ENCODE measurements at regions not wholly inside any gene's neighbourhood (a gene's known extent, or its start where the extent isn't known, plus 50 kb on each side); places are given as distances from the start of the nearest gene placed in this dataset.
A peak's percentile ranks its signal among the peaks of the same experiment; 100 is the strongest.

- intact Hi-C loops (cut with micrococcal nuclease; ENCODE audit: unreplicated experiment), result no loop called here
- Histone ChIP-seq H3K27ac (no peak overlapping the region), H3K27me3 (ENCODE audit: insufficient read depth, low read depth) (no peaks in the 10 kb centered on the region), H3K79me2 (ENCODE audit: low read depth) (no peaks in the 10 kb centered on the region), H3K9me2 (ENCODE audit: insufficient read depth) (no peaks in the 10 kb centered on the region), H3K4me1 (replicated peaks; ENCODE audit: insufficient read depth) (peaks cover 16% of the 10 kb centered on the region; the same call in 1 of the 2 replicates), H2AFZ (no peak overlapping the region), H4K20me1 (ENCODE audit: insufficient read depth) (no peaks in the 10 kb centered on the region), H3F3A (ENCODE audit: insufficient read depth, low read depth) (no peaks in the 10 kb centered on the region), H3K4me2 (no peak overlapping the region), H3K4me3 (no peak overlapping the region), H3K9me3 (ENCODE audit: insufficient read depth, low read depth) (no peaks in the 10 kb centered on the region), H3K36me3 (ENCODE audit: low read depth) (no peaks in the 10 kb centered on the region)
- DNase-seq, result no peak
- CTCF ChIA-PET, result no interaction called here
- POLR2A ChIA-PET (ENCODE audit: unreplicated experiment), result no interaction called here
- TF ChIP-seq EZH2 (IDR thresholded peaks at IDR 0.05; ENCODE audit: low read depth) (no peak), CTCF (conservative IDR thresholded peaks at IDR 0.05) (no peak)
- no TSS peak for BruUV-seq (replicated peaks)
Measured at GRCh38 chr3:66552846-66553245, 52.0 kb upstream of the LRIG1 start.

GRCh38 chr3:66553441-66554113 is 52.8 kb upstream of the LRIG1 start:
- H3K36me3 ChIP-seq (ENCODE audit: low read depth), result no peaks in the 10 kb centered on the region
- no peak for DNase-seq
- no peaks in the 10 kb centered on the region for H3F3A ChIP-seq (ENCODE audit: insufficient read depth, low read depth)
- H3K9me2 ChIP-seq (ENCODE audit: insufficient read depth), result no peaks in the 10 kb centered on the region
- no peak overlapping the region for H3K4me2 ChIP-seq
- H3K4me1 ChIP-seq (replicated peaks; ENCODE audit: insufficient read depth), result peaks cover 16% of the 10 kb centered on the region; the same call in 1 of the 2 replicates
- peak overlapping the region; percentile 63 for H3K27ac ChIP-seq
- POLR2A ChIA-PET (ENCODE audit: unreplicated experiment), result no interaction called here
- H2AFZ ChIP-seq, result no peak overlapping the region
- no peaks in the 10 kb centered on the region for H4K20me1 ChIP-seq (ENCODE audit: insufficient read depth)
- TF ChIP-seq CTCF (conservative IDR thresholded peaks at IDR 0.05) (no peak), EZH2 (IDR thresholded peaks at IDR 0.05; ENCODE audit: low read depth) (no peak)
- H3K79me2 ChIP-seq (ENCODE audit: low read depth), result no peaks in the 10 kb centered on the region
- intact Hi-C loops (cut with micrococcal nuclease; ENCODE audit: unreplicated experiment), result no loop called here
- CTCF ChIA-PET, result no interaction called here
- H3K9me3 ChIP-seq (ENCODE audit: insufficient read depth, low read depth), result no peaks in the 10 kb centered on the region
- no peak overlapping the region for H3K4me3 ChIP-seq
- BruUV-seq (replicated peaks), result no TSS peak
- no peaks in the 10 kb centered on the region for H3K27me3 ChIP-seq (ENCODE audit: insufficient read depth, low read depth)

- POLR2A ChIA-PET (ENCODE audit: unreplicated experiment), result no interaction called here
Measured at GRCh38 chr3:66554178-66554577, 53.4 kb upstream of the LRIG1 start.

More at GRCh38 chr3:66554178-66554577, 53.4 kb upstream of the LRIG1 start:
- Histone ChIP-seq H3K4me1 (replicated peaks; ENCODE audit: insufficient read depth) (peaks cover 16% of the 10 kb centered on the region; the same call in 1 of the 2 replicates), H3K27ac (peak overlapping the region; percentile 63), H2AFZ (no peak overlapping the region), H3K27me3 (ENCODE audit: insufficient read depth, low read depth) (no peaks in the 10 kb centered on the region), H3K4me2 (no peak overlapping the region), H4K20me1 (ENCODE audit: insufficient read depth) (no peaks in the 10 kb centered on the region), H3K9me3 (ENCODE audit: insufficient read depth, low read depth) (no peaks in the 10 kb centered on the region), H3K9me2 (ENCODE audit: insufficient read depth) (no peaks in the 10 kb centered on the region), H3K4me3 (no peak overlapping the region), H3K36me3 (ENCODE audit: low read depth) (no peaks in the 10 kb centered on the region), H3K79me2 (ENCODE audit: low read depth) (no peaks in the 10 kb centered on the region), H3F3A (ENCODE audit: insufficient read depth, low read depth) (no peaks in the 10 kb centered on the region)
- no peak for TF ChIP-seq CTCF (conservative IDR thresholded peaks at IDR 0.05)
- no peak for TF ChIP-seq EZH2 (IDR thresholded peaks at IDR 0.05; ENCODE audit: low read depth)
- intact Hi-C loops (cut with micrococcal nuclease; ENCODE audit: unreplicated experiment), result no loop called here
- DNase-seq, result no peak
- CTCF ChIA-PET, result no interaction called here
- no TSS peak for BruUV-seq (replicated peaks)
